B cell (primary cell): ENCODE measurements at regions not wholly inside any gene's neighbourhood (a gene's known extent, or its start where the extent isn't known, plus 50 kb on each side); places are given as distances from the start of the nearest gene placed in this dataset.

Experiments used
- ATAC-seq: fragments of 200-7000 bp; cut with Tn5 transposase; one replicate; pipeline ENCODE4 v1.10.0; 2021; ENCODE audit warnings: low read depth, mild to moderate bottlenecking, moderate number of reproducible peaks, moderate library complexity
- CTCF ChIA-PET: fragments of 350-600 bp; sonication (Branson Sonifier 250); formaldehyde crosslinking; loops from one replicate; lab custom pipeline; 2021; ENCODE audit warnings: antibody characterized with exemption, inconsistent platforms; lab: Charles Lee
- POLR2A ChIA-PET: fragments of 350-600 bp; sonication (Branson Sonifier 250); formaldehyde crosslinking; loops from one replicate; lab custom pipeline; 2021; ENCODE audit warnings: antibody characterized with exemption; lab: Charles Lee
- DNase-seq: peaks from one replicate; pipeline ENCODE4 v3.0.0; 2013
- H2AFZ ChIP-seq: 2 replicates; pipeline ENCODE4 v1.6.1; 2012; ENCODE audit warnings: mild to moderate bottlenecking, low read depth, low read length; ENCODE audit not compliant: insufficient read depth, poor library complexity, severe bottlenecking
- H3K27ac ChIP-seq, 2 donors: 1 replicate in 1 of 2; 2 replicates in 1 of 2; pipeline ENCODE4 v1.5.1; 2012 to 2013; ENCODE audit warnings: low read length in 2 of 2, mild to moderate bottlenecking in 2 of 2, moderate library complexity in 1 of 2
- H3K27me3 ChIP-seq, 4 experiments: fragments of 200-600 bp in 1 of 4; sonication (generic) in 1 of 4; replicated peaks in 1 of 4; 1 replicate in 2 of 4; 2 replicates in 2 of 4; pipeline versions ENCODE4 v1.6.1 to v1.7.0; 2013 to 2016; ENCODE audit warnings: low read length in 3 of 4, mild to moderate bottlenecking in 2 of 4, mixed read lengths in 1 of 4, moderate library complexity in 1 of 4; ENCODE audit not compliant: insufficient read depth in 4 of 4, control insufficient read depth in 3 of 4; ENCODE audit errors: control extremely low read depth in 1 of 4
- H3K36me3 ChIP-seq, 2 experiments: replicated peaks in 1 of 2; 1 replicate in 1 of 2; 2 replicates in 1 of 2; pipeline versions ENCODE4 v1.6.1 to v1.7.1; 2013; ENCODE audit warnings: low read length in 1 of 2; ENCODE audit not compliant: insufficient read depth in 2 of 2, control insufficient read depth in 1 of 2; ENCODE audit errors: control extremely low read depth in 1 of 2, extremely low read depth in 1 of 2
- H3K4me1 ChIP-seq, 2 donors: fragments of 200-600 bp in 1 of 2; sonication (generic) in 1 of 2; 1 replicate in 1 of 2; 2 replicates in 1 of 2; pipeline versions ENCODE4 v1.5.1 to v1.6.1; 2013 to 2017; ENCODE audit warnings: low read length in 2 of 2; ENCODE audit not compliant: control insufficient read depth in 2 of 2, insufficient read depth in 2 of 2
- H3K4me2 ChIP-seq: replicated peaks from 2 replicates; pipeline ENCODE3; 2012; ENCODE audit warnings: mild to moderate bottlenecking, low read depth, low read length; ENCODE audit not compliant: poor library complexity, severe bottlenecking
- H3K4me3 ChIP-seq, 5 experiments: fragments of 200-600 bp in 1 of 5; sonication (generic) in 1 of 5; 1 replicate in 3 of 5; 2 replicates in 2 of 5; pipeline versions ENCODE4 v1.5.1 to v1.7.0; 2011 to 2016; ENCODE audit warnings: low read length in 4 of 5, mild to moderate bottlenecking in 4 of 5, low read depth in 2 of 5, control low read depth in 1 of 5, moderate library complexity in 1 of 5; ENCODE audit not compliant: insufficient read depth in 1 of 5; ENCODE audit errors: control extremely low read depth in 1 of 5, extremely low read depth in 1 of 5
- H3K79me2 ChIP-seq: fragments of 200-600 bp; sonication (generic); one replicate; pipeline ENCODE4 v1.6.0; 2016; ENCODE audit warnings: low read length; ENCODE audit not compliant: control insufficient read depth, insufficient read depth
- H3K9ac ChIP-seq: fragments of 200-600 bp; sonication (generic); 2 replicates; pipeline ENCODE4 v1.6.1; 2017; ENCODE audit warnings: mild to moderate bottlenecking, low read length, moderate library complexity
- H3K9me3 ChIP-seq, 3 donors: one replicate each; pipeline versions ENCODE4 v1.6.1 to v1.7.1; 2013; ENCODE audit warnings: low read length in 2 of 3; ENCODE audit not compliant: control insufficient read depth in 2 of 3, insufficient read depth in 1 of 3; ENCODE audit errors: control extremely low read depth in 1 of 3
- H4K20me1 ChIP-seq: 2 replicates; pipeline ENCODE4 v1.6.0; 2012; ENCODE audit warnings: mild to moderate bottlenecking, low read length; ENCODE audit not compliant: insufficient read depth, control insufficient read depth, poor library complexity, severe bottlenecking
- H3K27ac Mint-ChIP-seq: one replicate; pipeline ENCODE4 v1.8.0; 2021; ENCODE audit warnings: mixed read lengths
- H3K27me3 Mint-ChIP-seq: one replicate; pipeline ENCODE4 v1.8.0; 2021; ENCODE audit warnings: mixed read lengths
- H3K4me1 Mint-ChIP-seq: one replicate; pipeline ENCODE4 v1.8.0; 2021; ENCODE audit warnings: mixed read lengths
- H3K4me3 Mint-ChIP-seq: one replicate; pipeline ENCODE4 v1.8.0; 2021; ENCODE audit warnings: mixed read lengths
- H3K9me3 Mint-ChIP-seq: one replicate; pipeline ENCODE4 v1.8.0; 2022; ENCODE audit warnings: mixed read lengths; ENCODE audit not compliant: insufficient read depth
- CTCF ChIP-seq: fragments of 200-600 bp; IDR thresholded peaks from one replicate; pipeline ENCODE4 v1.8.0; 2022; ENCODE audit warnings: antibody characterized with exemption, mild to moderate bottlenecking
- EZH2 ChIP-seq: IDR thresholded peaks from 2 replicates; pipeline ENCODE4 v1.6.1; 2012; ENCODE audit warnings: borderline replicate concordance, low read depth, mild to moderate bottlenecking, moderate library complexity, low read length; ENCODE audit not compliant: insufficient read depth, poor library complexity, severe bottlenecking
- WGBS: methylation state at CpG from one replicate; pipeline ENCODE4 v1.1.5; 2013; ENCODE audit warnings: missing lambda C conversion rate; ENCODE audit not compliant: insufficient coverage; 5-methylcytosine and 5-hydroxymethylcytosine counted together
- intact Hi-C: fragments of 100-400 bp; cut with micrococcal nuclease; formaldehyde crosslinking; loops from one replicate; pipeline ENCODE4 v1.10.0; 2022

GRCh38 chr18:10351858-10352257 lies 102.6 kb upstream of the APCDD1 start:
- Histone ChIP-seq H3K4me3 (no peak overlapping the region), H3K9me3 (peaks cover 0 to 15% (median 6%) of the 10 kb centered on the region in 3 donors), H3K9ac (no peak overlapping the region), H4K20me1 (no peaks in the 10 kb centered on the region), H3K27ac (no peak overlapping the region), H3K36me3 (no peaks in the 10 kb centered on the region), H3K27me3 (no peaks in the 10 kb centered on the region), H3K4me1 (no peaks in the 10 kb centered on the region), H2AFZ (no peak overlapping the region), H3K79me2 (no peaks in the 10 kb centered on the region), H3K4me2 (no peak overlapping the region)
- TF ChIP-seq CTCF (no peak), EZH2 (no peak)
- intact Hi-C loops, result no loop called here
- H3K27ac Mint-ChIP-seq, result no peak overlapping the region
- ATAC-seq (no peak), DNase-seq (no peak)
- 79% methylated on average over 2 of the region's 4 CpGs for WGBS
- CTCF ChIA-PET, result no interaction called here
- no peak overlapping the region for H3K4me3 Mint-ChIP-seq
- H3K9me3 Mint-ChIP-seq, result peaks cover 5% of the 10 kb centered on the region
- POLR2A ChIA-PET, result no interaction called here
- H3K27me3 Mint-ChIP-seq, result no peaks in the 10 kb centered on the region
- no peaks in the 10 kb centered on the region for H3K4me1 Mint-ChIP-seq

- Mint-ChIP-seq H3K27me3 (no peaks in the 10 kb centered on the region), H3K4me1 (no peaks in the 10 kb centered on the region), H3K27ac (no peak overlapping the region), H3K9me3 (peaks cover 11% of the 10 kb centered on the region), H3K4me3 (no peak overlapping the region)
- H3K4me3 ChIP-seq, result no peak overlapping the region
- no peak overlapping the region for H3K4me2 ChIP-seq
- ChIA-PET POLR2A (no interaction called here), CTCF (no interaction called here)
- H3K4me1 ChIP-seq, result no peaks in the 10 kb centered on the region
- no peak for TF ChIP-seq EZH2
- TF ChIP-seq CTCF, result no peak
- WGBS, result 90% methylated on average over 2 of the region's 2 CpGs
- H4K20me1 ChIP-seq, result no peaks in the 10 kb centered on the region
- H3K36me3 ChIP-seq, result no peaks in the 10 kb centered on the region
- no peak overlapping the region for H3K27ac ChIP-seq
- H3K79me2 ChIP-seq, result no peaks in the 10 kb centered on the region
- H3K27me3 ChIP-seq, result no peaks in the 10 kb centered on the region
- H3K9me3 ChIP-seq, result peaks cover 0 to 24% (median 14%) of the 10 kb centered on the region in 3 donors
- H2AFZ ChIP-seq, result no peak overlapping the region
- DNase-seq (no peak), ATAC-seq (no peak)
- H3K9ac ChIP-seq, result no peak overlapping the region
- intact Hi-C loops, result no loop called here
These were observed 101.8 kb upstream of the APCDD1 start for GRCh38 chr18:10352671-10353070.
